H1 (cell line): ENCODE measurements at regions not wholly inside any gene's neighbourhood (a gene's known extent, or its start where the extent isn't known, plus 50 kb on each side); places are given as distances from the start of the nearest gene placed in this dataset.

Experiments used
- CTCF ChIA-PET: fragments of 300-600 bp; sonication (Branson Sonifier 250); formaldehyde crosslinking; loops from one replicate; lab custom pipeline; 2021; ENCODE audit not compliant: partially characterized antibody; lab: Charles Lee
- POLR2A ChIA-PET: fragments of 300-600 bp; sonication (Branson Sonifier 250); formaldehyde crosslinking; loops from one replicate; lab custom pipeline; 2021; ENCODE audit warnings: inconsistent platforms; ENCODE audit not compliant: partially characterized antibody; lab: Charles Lee
- DNase-seq, 2 experiments: peaks; one replicate each; pipeline versions ENCODE4 v3.0.0 to v3.0.0-alpha.2; 2010 to 2022; ENCODE audit warnings: low spot score in 2 of 2, low read depth in 1 of 2, mixed read lengths in 1 of 2
- FAIRE-seq: peaks from 2 replicates; lab custom pipeline; 2011; peaks lifted over from hg19 to GRCh38; lab: Jason Lieb, UNC
- H2AFZ ChIP-seq: 2 replicates; pipeline ENCODE4 v1.8.1; 2012; ENCODE audit warnings: low read length, inconsistent platforms
- H2AK5ac ChIP-seq: 2 replicates; pipeline ENCODE4 v1.6.1; 2013; ENCODE audit warnings: low read depth, low read length
- H2BK120ac ChIP-seq: replicated peaks from 2 replicates; pipeline ENCODE3; 2013; ENCODE audit warnings: low read depth, low read length, inconsistent platforms
- H2BK12ac ChIP-seq: 2 replicates; pipeline ENCODE4 v1.6.1; 2013; ENCODE audit warnings: low read depth, low read length
- H2BK15ac ChIP-seq: 2 replicates; pipeline ENCODE4 v1.6.1; 2013; ENCODE audit warnings: low read length
- H2BK20ac ChIP-seq: 2 replicates; pipeline ENCODE4 v1.6.1; 2013; ENCODE audit warnings: low read length
- H2BK5ac ChIP-seq: 2 replicates; pipeline ENCODE4 v1.6.1; 2013; ENCODE audit warnings: low read depth, low read length
- H3K14ac ChIP-seq: 2 replicates; pipeline ENCODE4 v1.6.1; 2013; ENCODE audit warnings: inconsistent platforms; ENCODE audit not compliant: insufficient read length
- H3K18ac ChIP-seq: 2 replicates; pipeline ENCODE4 v1.6.1; 2013; ENCODE audit warnings: low read length; ENCODE audit errors: extremely low read depth
- H3K23ac ChIP-seq: 2 replicates; pipeline ENCODE4 v1.6.1; 2013; ENCODE audit warnings: inconsistent platforms; ENCODE audit not compliant: insufficient read length
- H3K23me2 ChIP-seq: 2 replicates; pipeline ENCODE4 v1.6.1; 2013; ENCODE audit warnings: low read depth, low read length
- H3K27ac ChIP-seq: 2 replicates; pipeline ENCODE4 v1.6.1; 2011; ENCODE audit warnings: low read depth, low read length, inconsistent platforms
- H3K27me3 ChIP-seq, 4 experiments: replicated peaks in 1 of 4; 1 replicate in 1 of 4; 2 replicates in 3 of 4; pipeline versions ENCODE4 v1.6.1 to v1.8.1; 2011 to 2013; ENCODE audit warnings: low read length in 3 of 4, mild to moderate bottlenecking in 3 of 4, inconsistent platforms in 2 of 4, mixed read lengths in 2 of 4, moderate library complexity in 1 of 4; ENCODE audit not compliant: control insufficient read depth in 3 of 4, insufficient read depth in 3 of 4; ENCODE audit errors: extremely low read depth in 1 of 4
- H3K36me3 ChIP-seq, 4 experiments: 2 replicates each; pipeline versions ENCODE4 v1.6.1 to v1.8.1; 2011 to 2013; ENCODE audit warnings: mild to moderate bottlenecking in 4 of 4, low read length in 3 of 4, moderate library complexity in 2 of 4, control low read depth in 1 of 4, inconsistent platforms in 1 of 4; ENCODE audit not compliant: insufficient read depth in 4 of 4, control insufficient read depth in 2 of 4
- H3K4ac ChIP-seq: replicated peaks from 2 replicates; pipeline ENCODE3; 2013; ENCODE audit warnings: low read length, low read depth, mixed read lengths, inconsistent platforms; ENCODE audit not compliant: insufficient read length
- H3K4me1 ChIP-seq, 4 experiments: replicated peaks in 1 of 4; 1 replicate in 1 of 4; 2 replicates in 3 of 4; pipeline versions ENCODE4 v1.6.1 to v1.8.1; 2011 to 2013; ENCODE audit warnings: low read length in 3 of 4, inconsistent platforms in 2 of 4, mixed read lengths in 1 of 4; ENCODE audit not compliant: insufficient read depth in 4 of 4, control insufficient read depth in 3 of 4
- H3K4me2 ChIP-seq, 2 experiments: 2 replicates each; pipeline versions ENCODE4 v1.6.1 to v1.8.1; 2011 to 2013; ENCODE audit warnings: low read depth in 2 of 2, low read length in 2 of 2, control low read depth in 1 of 2, inconsistent platforms in 1 of 2, mild to moderate bottlenecking in 1 of 2; ENCODE audit not compliant: insufficient read depth in 1 of 2
- H3K4me3 ChIP-seq, 4 experiments: fragments of 200-600, 300-600 bp in 1 of 4; sonication (generic), shearing (Covaris generic), sonication (Bioruptor Twin) in 1 of 4; 2 replicates each; pipeline versions ENCODE4 v1.5.1 to v1.8.1; 2011 to 2016; ENCODE audit warnings: low read length in 4 of 4, low read depth in 3 of 4, control low read depth in 2 of 4, inconsistent platforms in 2 of 4, mild to moderate bottlenecking in 2 of 4, mixed read lengths in 1 of 4, moderate library complexity in 1 of 4; ENCODE audit not compliant: insufficient read depth in 2 of 4; ENCODE audit errors: extremely low read depth in 1 of 4
- H3K56ac ChIP-seq: replicated peaks from 2 replicates; pipeline ENCODE3; 2013; ENCODE audit warnings: low read depth, mild to moderate bottlenecking, mixed read lengths, low read length, inconsistent platforms; ENCODE audit not compliant: insufficient read length
- H3K79me1 ChIP-seq: 2 replicates; pipeline ENCODE4 v1.6.1; 2013; ENCODE audit warnings: low read depth, low read length, control low read depth
- H3K79me2 ChIP-seq, 2 experiments: 2 replicates each; pipeline versions ENCODE4 v1.6.1 to v1.8.1; 2012 to 2013; ENCODE audit warnings: low read length in 2 of 2, mild to moderate bottlenecking in 2 of 2, inconsistent platforms in 1 of 2; ENCODE audit not compliant: insufficient read depth in 2 of 2, control insufficient read depth in 1 of 2
- H3K9ac ChIP-seq, 4 experiments: replicated peaks in 1 of 4; 1 replicate in 1 of 4; 2 replicates in 3 of 4; pipeline versions ENCODE4 v1.6.1 to v1.8.1; 2011 to 2013; ENCODE audit warnings: low read depth in 3 of 4, low read length in 3 of 4, control low read depth in 2 of 4, mild to moderate bottlenecking in 2 of 4, moderate library complexity in 2 of 4, inconsistent platforms in 1 of 4; ENCODE audit errors: extremely low read depth in 1 of 4
- H3K9me3 ChIP-seq, 2 experiments: 2 replicates each; pipeline versions ENCODE4 v1.6.1 to v1.8.1; 2012 to 2013; ENCODE audit warnings: mild to moderate bottlenecking in 2 of 2, moderate library complexity in 2 of 2, control low read depth in 1 of 2, inconsistent platforms in 1 of 2, low read depth in 1 of 2, low read length in 1 of 2, mixed read lengths in 1 of 2; ENCODE audit not compliant: insufficient read depth in 2 of 2
- H4K20me1 ChIP-seq, 2 experiments: replicated peaks in 1 of 2; 2 replicates each; pipeline versions ENCODE3 to v1.8.1; 2011 to 2013; ENCODE audit warnings: inconsistent platforms in 2 of 2, low read length in 2 of 2, mild to moderate bottlenecking in 1 of 2; ENCODE audit not compliant: insufficient read depth in 2 of 2, control insufficient read depth in 1 of 2
- H4K5ac ChIP-seq: 2 replicates; pipeline ENCODE4 v1.6.1; 2013; ENCODE audit warnings: low read length, low read depth, mixed read lengths, inconsistent platforms; ENCODE audit not compliant: insufficient read length
- H4K8ac ChIP-seq: 2 replicates; pipeline ENCODE4 v1.8.0; 2013; ENCODE audit warnings: mild to moderate bottlenecking, moderate library complexity, low read length, inconsistent platforms; ENCODE audit not compliant: insufficient read depth; ENCODE audit errors: extremely low read depth
- H4K91ac ChIP-seq: replicated peaks from 2 replicates; pipeline ENCODE3; 2013; ENCODE audit warnings: low read length, mixed read lengths, inconsistent platforms; ENCODE audit not compliant: insufficient read length
- ATF3 ChIP-seq: IDR thresholded peaks from 2 replicates; pipeline ENCODE4 v1.6.1; 2011; ENCODE audit warnings: low read depth, mild to moderate bottlenecking, low read length; ENCODE audit not compliant: insufficient read depth
- CREB1 ChIP-seq: IDR thresholded peaks from 2 replicates; pipeline ENCODE4 v1.6.1; 2012; ENCODE audit warnings: inconsistent platforms
- E2F6 ChIP-seq: IDR thresholded peaks from 2 replicates; pipeline ENCODE4 v1.6.1; 2012; ENCODE audit warnings: inconsistent platforms
- GTF2F1 ChIP-seq: IDR thresholded peaks from 2 replicates; pipeline ENCODE4 v1.6.1; 2012; ENCODE audit warnings: low read depth, low read length, improper control_type of control experiment, borderline replicate concordance
- HDAC2 ChIP-seq, 2 experiments: fragments of 300-600 bp in 1 of 2; sonication (generic) in 1 of 2; IDR thresholded peaks; 2 replicates each; pipeline ENCODE4 v1.6.1; 2011 to 2012; ENCODE audit warnings: low read depth in 2 of 2, low read length in 2 of 2, mild to moderate bottlenecking in 2 of 2, moderate library complexity in 2 of 2, borderline replicate concordance in 1 of 2, inconsistent platforms in 1 of 2
- HDAC6 ChIP-seq: IDR thresholded peaks from one replicate; pipeline ENCODE4 v1.7.1; 2012; ENCODE audit warnings: low read depth, mild to moderate bottlenecking, inconsistent platforms, low read length, moderate library complexity
- MAX ChIP-seq: IDR thresholded peaks from 2 replicates; pipeline ENCODE4 v1.6.1; 2012; ENCODE audit warnings: inconsistent platforms
- NRF1 ChIP-seq: IDR thresholded peaks from 2 replicates; pipeline ENCODE4 v1.6.1; 2011; ENCODE audit warnings: mild to moderate bottlenecking, low read depth, low read length, improper control_type of control experiment
- RBBP5 ChIP-seq: IDR thresholded peaks from 2 replicates; pipeline ENCODE4 v1.7.1; 2012; ENCODE audit warnings: low read depth, mild to moderate bottlenecking, inconsistent platforms, low read length, moderate library complexity, borderline replicate concordance
- SIX5 ChIP-seq: IDR thresholded peaks from 2 replicates; pipeline ENCODE4 v1.6.1; 2011; ENCODE audit warnings: mild to moderate bottlenecking, low read depth, low read length
- TAF1 ChIP-seq: IDR thresholded peaks from 2 replicates; pipeline ENCODE4 v1.6.1; 2011; ENCODE audit warnings: mild to moderate bottlenecking, low read depth, low read length
- YY1 ChIP-seq: IDR thresholded peaks from 2 replicates; pipeline ENCODE4 v1.6.1; 2011; ENCODE audit warnings: low read depth, mild to moderate bottlenecking, low read length
- WGBS, 2 experiments: shearing (Covaris generic) in 1 of 2; methylation state at CpG; one replicate each; pipeline versions ENCODE4 v1.1.6 to v1.1.7; 2013 to 2015; ENCODE audit warnings: low lambda C conversion rate in 2 of 2, mixed read lengths in 2 of 2, inconsistent platforms in 1 of 2, low coverage in 1 of 2, missing lambda C conversion rate in 1 of 2; ENCODE audit not compliant: insufficient replicate concordance in 2 of 2, insufficient coverage in 1 of 2, insufficient read length in 1 of 2; ENCODE audit errors: extremely low coverage in 1 of 2, missing lambda C conversion rate in 1 of 2; 5-methylcytosine and 5-hydroxymethylcytosine counted together

- DNase-seq: no peak
- H2AFZ ChIP-seq: no peak overlapping the region
- TF ChIP-seq CREB1 (no peak), HDAC2 (IDR thresholded peaks at IDR 0.05; ENCODE audit: borderline replicate concordance in 1 of 2, low read depth in 2 of 2, low read length in 2 of 2) (no peak), YY1 (no peak), MAX (no peak), TAF1 (no peak), HDAC6 (no peak), GTF2F1 (no peak), E2F6 (no peak), ATF3 (no peak), RBBP5 (no peak), SIX5 (no peak), NRF1 (no peak)
These were observed 78.2 kb upstream of the SPON1 start for GRCh38 chr11:13884158-13884799.

More at GRCh38 chr11:13884158-13884799, 78.2 kb upstream of the SPON1 start:
- Histone ChIP-seq H2BK5ac (no peak overlapping the region), H3K79me1 (no peaks in the 10 kb centered on the region), H2BK20ac (no peak overlapping the region), H3K4me3 (no peak overlapping the region), H3K4me1 (no peaks in the 10 kb centered on the region), H3K9ac (no peak overlapping the region), H3K36me3 (no peaks in the 10 kb centered on the region), H2BK12ac (no peak overlapping the region), H3K18ac (no peak overlapping the region), H4K20me1 (no peaks in the 10 kb centered on the region), H3K27me3 (no peaks in the 10 kb centered on the region), H3K4me2 (no peak overlapping the region), H3K56ac (no peak overlapping the region), H3K23ac (no peak overlapping the region), H2AK5ac (no peak overlapping the region), H3K4ac (no peak overlapping the region), H3K14ac (no peak overlapping the region), H3K9me3 (no peaks in the 10 kb centered on the region), H2BK15ac (no peak overlapping the region), H4K91ac (no peak overlapping the region), H3K79me2 (no peaks in the 10 kb centered on the region), H3K27ac (no peak overlapping the region), H2BK120ac (no peak overlapping the region), H4K5ac (no peak overlapping the region), H3K23me2 (no peaks in the 10 kb centered on the region), H4K8ac (no peak overlapping the region)
- 86% methylated on average over 9 of the region's 9 CpGs; no CpG with 5 or more reads in 1 of the 2 experiments for WGBS, 2 experiments
- CTCF ChIA-PET: interaction anchor here (0.7 to 2.0 kb wide), 6 partner anchors 11 to 78 kb away, joined by 3 to 6 read pairs (median 3); partner anchors contain the start of gene SPON1
- POLR2A ChIA-PET: no interaction called here
- FAIRE-seq: no peak
